Activated naive CD4-positive, alpha-beta T cell treated with anti-CD3 and anti-CD28 coated beads, Interleukin-2, amount 50 U/mL, for 16 hours (primary cell): ENCODE measurements at regions not wholly inside any gene's neighbourhood (a gene's known extent, or its start where the extent isn't known, plus 50 kb on each side); places are given as distances from the start of the nearest gene placed in this dataset.
A peak's percentile ranks its signal among the peaks of the same experiment; 100 is the strongest.
"Not testable (repeated sequence)": the region's sequence is repeated elsewhere in the genome, so short reads cannot be mapped to it uniquely, and the experiment has no call there.

Experiments
- DNase-seq: peaks from one replicate; pipeline ENCODE4 v3.0.0-alpha.2; 2020

GRCh38 chr5:1626397-1626796 is 102.6 kb upstream of the LPCAT1 start:
- DNase-seq, result not testable (repeated sequence)

GRCh38 chr5:1619531-1619930 is 95.8 kb upstream of the LPCAT1 start:
- not testable (repeated sequence) for DNase-seq

GRCh38 chr5:1618296-1618865 is 94.6 kb upstream of the LPCAT1 start:
- not testable (repeated sequence) for DNase-seq

- DNase-seq, result not testable (repeated sequence)
Observed at GRCh38 chr5:1617236-1617755, 93.5 kb upstream of the LPCAT1 start.

- not testable (repeated sequence) for DNase-seq
Observed at GRCh38 chr5:1613515-1613914, 89.8 kb upstream of the LPCAT1 start.

GRCh38 chr5:1610526-1610925 is 86.8 kb upstream of the LPCAT1 start:
- not testable (repeated sequence) for DNase-seq

GRCh38 chr5:1609111-1609510 is 85.4 kb upstream of the LPCAT1 start:
- not testable (repeated sequence) for DNase-seq

GRCh38 chr5:1608336-1608735 is 84.6 kb upstream of the LPCAT1 start:
- not testable (repeated sequence) for DNase-seq

- not testable (repeated sequence) for DNase-seq
Observed at GRCh38 chr5:1606951-1607350, 83.2 kb upstream of the LPCAT1 start.

- not testable (repeated sequence) for DNase-seq
Observed at GRCh38 chr5:1603916-1604315, 80.2 kb upstream of the LPCAT1 start.

GRCh38 chr5:1601565-1601964 is 77.8 kb upstream of the LPCAT1 start:
- DNase-seq, result not testable (repeated sequence)

GRCh38 chr5:1598950-1599737 is 75.4 kb upstream of the LPCAT1 start:
- DNase-seq, result not testable (repeated sequence)

- not testable (repeated sequence) for DNase-seq
Observed at GRCh38 chr5:1597093-1597473, 73.3 kb upstream of the LPCAT1 start.

- not testable (repeated sequence) for DNase-seq
Observed at GRCh38 chr5:1596462-1597092, 72.8 kb upstream of the LPCAT1 start.

- DNase-seq, result peak; percentile 85
Observed at GRCh38 chr5:1594357-1595106, 70.8 kb upstream of the LPCAT1 start.

- no peak for DNase-seq
Observed at GRCh38 chr5:1593903-1594356, 70.2 kb upstream of the LPCAT1 start.

GRCh38 chr5:1588071-1588694 is 64.4 kb upstream of the LPCAT1 start:
- not testable (repeated sequence) for DNase-seq

GRCh38 chr5:1583081-1583875 is 59.5 kb upstream of the LPCAT1 start:
- DNase-seq, result not testable (repeated sequence)

GRCh38 chr5:1579389-1579788 is 55.6 kb upstream of the LPCAT1 start:
- DNase-seq, result not testable (repeated sequence)

GRCh38 chr5:1576851-1577250 is 53.1 kb upstream of the LPCAT1 start:
- DNase-seq, result not testable (repeated sequence)

GRCh38 chr5:1575991-1576714 is 52.4 kb upstream of the LPCAT1 start:
- DNase-seq, result not testable (repeated sequence)
